MM.1S (cell line): ENCODE measurements at regions not wholly inside any gene's neighbourhood (a gene's known extent, or its start where the extent isn't known, plus 50 kb on each side); places are given as distances from the start of the nearest gene placed in this dataset.

Experiments
- DNase-seq: peaks from one replicate; pipeline ENCODE4 v3.0.0-alpha.2; 2015
- H2AFZ ChIP-seq: fragments of 300-600 bp; sonication (generic); 2 replicates; pipeline ENCODE4 v1.6.0; 2016; ENCODE audit warnings: antibody characterized with exemption, low read length
- H3F3A ChIP-seq: fragments of 300-600 bp; sonication (generic); 2 replicates; pipeline ENCODE4 v1.6.1; 2016; ENCODE audit warnings: mild to moderate bottlenecking, antibody characterized with exemption, low read length, moderate library complexity, mixed read lengths; ENCODE audit not compliant: insufficient read depth
- H3K27ac ChIP-seq: fragments of 300-600 bp; sonication (generic); 2 replicates; pipeline ENCODE4 v1.5.1; 2016; ENCODE audit warnings: mild to moderate bottlenecking, low read length
- H3K27me3 ChIP-seq: fragments of 300-600 bp; sonication (generic); replicated peaks from 2 replicates; pipeline ENCODE4 v1.6.0; 2016; ENCODE audit warnings: low read length; ENCODE audit not compliant: insufficient read depth
- H3K36me3 ChIP-seq: fragments of 300-600 bp; sonication (generic); replicated peaks from 2 replicates; pipeline ENCODE4 v1.6.1; 2016; ENCODE audit warnings: mild to moderate bottlenecking, low read length, mixed read lengths; ENCODE audit not compliant: insufficient read depth
- H3K4me1 ChIP-seq: fragments of 300-600 bp; sonication (generic); 2 replicates; pipeline ENCODE4 v1.6.1; 2016; ENCODE audit warnings: low read length, mixed read lengths
- H3K4me2 ChIP-seq: fragments of 300-600 bp; sonication (generic); 2 replicates; pipeline ENCODE4 v1.6.0; 2016; ENCODE audit warnings: low read depth, low read length
- H3K4me3 ChIP-seq: fragments of 300-600 bp; sonication (generic); 2 replicates; pipeline ENCODE4 v1.5.1; 2016; ENCODE audit warnings: low read length, mixed read lengths
- H3K79me2 ChIP-seq: fragments of 300-600 bp; sonication (generic); 2 replicates; pipeline ENCODE4 v1.6.1; 2016; ENCODE audit warnings: mixed run types, low read length, mixed read lengths
- H3K9ac ChIP-seq: fragments of 300-600 bp; sonication (generic); 2 replicates; pipeline ENCODE4 v1.6.1; 2016; ENCODE audit warnings: low read length, mixed read lengths
- H3K9me2 ChIP-seq: fragments of 300-600 bp; sonication (generic); replicated peaks from 2 replicates; pipeline ENCODE4 v1.6.1; 2016; ENCODE audit warnings: mild to moderate bottlenecking, low read length, mixed read lengths; ENCODE audit not compliant: insufficient read depth
- H3K9me3 ChIP-seq: fragments of 300-600 bp; sonication (generic); replicated peaks from 2 replicates; pipeline ENCODE4 v1.6.1; 2016; ENCODE audit warnings: mild to moderate bottlenecking, low read length, mixed read lengths; ENCODE audit not compliant: insufficient read depth
- H4K20me1 ChIP-seq: fragments of 300-600 bp; sonication (generic); 2 replicates; pipeline ENCODE4 v1.6.1; 2016; ENCODE audit warnings: mild to moderate bottlenecking, low read length, moderate library complexity, mixed read lengths; ENCODE audit not compliant: insufficient read depth
- EZH2 ChIP-seq: fragments of 300-600 bp; sonication (generic); optimal IDR thresholded peaks from 2 replicates; pipeline ENCODE3; 2017; ENCODE audit warnings: low read depth, mild to moderate bottlenecking, antibody characterized with exemption, low read length, mixed read lengths
- EZH2phosphoT487 ChIP-seq: fragments of 300-600 bp; sonication (generic); IDR thresholded peaks from 2 replicates; pipeline ENCODE4 v1.6.1; 2018; ENCODE audit warnings: antibody characterized with exemption, low read length
- TF ChIP-seq, protein P1 (sequence below): fragments of 300-600 bp; sonication (generic); IDR thresholded peaks from 2 replicates; pipeline ENCODE4 v1.5.1; 2016; ENCODE audit warnings: antibody characterized with exemption, low read length, mixed read lengths

DNA sequence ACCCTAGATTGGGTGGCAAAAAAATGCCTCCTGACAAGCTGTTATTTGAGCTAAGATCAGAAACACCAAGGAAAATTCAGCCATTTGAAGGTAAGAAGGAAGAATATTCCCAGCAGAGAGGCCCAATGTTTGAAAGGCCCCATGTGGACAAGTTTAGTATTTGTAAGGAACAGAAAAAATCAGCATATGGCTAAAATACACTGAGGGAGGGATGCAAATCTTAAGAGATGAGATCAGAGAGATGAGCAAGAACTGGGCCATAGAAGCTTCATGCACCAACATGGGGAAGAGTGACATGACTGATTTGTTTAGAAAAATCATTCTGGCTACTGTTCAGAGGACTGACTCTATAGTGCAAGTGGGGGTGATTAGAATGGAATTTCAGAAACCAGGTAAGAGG, 496.8 kb upstream of the SOX5 start:
- H3K36me3 ChIP-seq, result no peaks in the 10 kb centered on the region
- H3K9me2 ChIP-seq, result no peaks in the 10 kb centered on the region
- H3K4me1 ChIP-seq, result no peaks in the 10 kb centered on the region
- no peaks in the 10 kb centered on the region for H3K27me3 ChIP-seq
- H2AFZ ChIP-seq, result no peak overlapping the region
- H3F3A ChIP-seq, result no peaks in the 10 kb centered on the region
- no peak overlapping the region for H3K9ac ChIP-seq
- H4K20me1 ChIP-seq, result no peaks in the 10 kb centered on the region
- H3K4me3 ChIP-seq, result no peak overlapping the region
- no peak overlapping the region for H3K27ac ChIP-seq
- no peaks in the 10 kb centered on the region for H3K79me2 ChIP-seq
- no peak for TF ChIP-seq EZH2phosphoT487
- TF ChIP-seq, protein P1, sequence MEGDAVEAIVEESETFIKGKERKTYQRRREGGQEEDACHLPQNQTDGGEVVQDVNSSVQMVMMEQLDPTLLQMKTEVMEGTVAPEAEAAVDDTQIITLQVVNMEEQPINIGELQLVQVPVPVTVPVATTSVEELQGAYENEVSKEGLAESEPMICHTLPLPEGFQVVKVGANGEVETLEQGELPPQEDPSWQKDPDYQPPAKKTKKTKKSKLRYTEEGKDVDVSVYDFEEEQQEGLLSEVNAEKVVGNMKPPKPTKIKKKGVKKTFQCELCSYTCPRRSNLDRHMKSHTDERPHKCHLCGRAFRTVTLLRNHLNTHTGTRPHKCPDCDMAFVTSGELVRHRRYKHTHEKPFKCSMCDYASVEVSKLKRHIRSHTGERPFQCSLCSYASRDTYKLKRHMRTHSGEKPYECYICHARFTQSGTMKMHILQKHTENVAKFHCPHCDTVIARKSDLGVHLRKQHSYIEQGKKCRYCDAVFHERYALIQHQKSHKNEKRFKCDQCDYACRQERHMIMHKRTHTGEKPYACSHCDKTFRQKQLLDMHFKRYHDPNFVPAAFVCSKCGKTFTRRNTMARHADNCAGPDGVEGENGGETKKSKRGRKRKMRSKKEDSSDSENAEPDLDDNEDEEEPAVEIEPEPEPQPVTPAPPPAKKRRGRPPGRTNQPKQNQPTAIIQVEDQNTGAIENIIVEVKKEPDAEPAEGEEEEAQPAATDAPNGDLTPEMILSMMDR, result no peak
- TF ChIP-seq EZH2, result no peak
- DNase-seq, result no peak
- H3K9me3 ChIP-seq, result no peaks in the 10 kb centered on the region
- H3K4me2 ChIP-seq, result no peak overlapping the region

DNA sequence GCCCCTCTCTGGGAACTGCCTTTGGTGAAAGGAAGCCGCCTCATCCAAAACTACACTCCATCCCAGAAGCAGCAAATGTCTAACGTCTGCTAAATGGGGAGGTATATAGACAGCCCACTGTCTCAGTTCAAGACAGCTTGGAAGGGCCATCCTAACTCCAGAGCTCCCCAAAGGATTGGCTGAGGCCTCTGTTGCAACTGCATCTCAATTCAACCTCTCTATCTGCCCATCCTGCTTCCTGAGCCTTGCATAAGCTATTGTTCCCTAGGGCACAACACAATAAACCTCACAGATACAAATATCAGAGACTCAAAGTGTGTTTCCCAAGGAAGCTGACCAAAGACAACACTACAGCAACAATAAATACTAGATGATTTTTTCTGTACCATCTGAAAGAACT, 495.2 kb upstream of the SOX5 start:
- no peaks in the 10 kb centered on the region for H3F3A ChIP-seq
- H3K9me3 ChIP-seq, result no peaks in the 10 kb centered on the region
- no peaks in the 10 kb centered on the region for H3K79me2 ChIP-seq
- no peaks in the 10 kb centered on the region for H3K9me2 ChIP-seq
- no peak overlapping the region for H3K4me3 ChIP-seq
- no peaks in the 10 kb centered on the region for H4K20me1 ChIP-seq
- H3K4me2 ChIP-seq, result no peak overlapping the region
- H2AFZ ChIP-seq, result no peak overlapping the region
- H3K4me1 ChIP-seq, result no peaks in the 10 kb centered on the region
- TF ChIP-seq, protein P1, result no peak
- TF ChIP-seq EZH2phosphoT487 (no peak), EZH2 (no peak)
- no peak for DNase-seq
- no peak overlapping the region for H3K9ac ChIP-seq
- no peak overlapping the region for H3K27ac ChIP-seq
- no peaks in the 10 kb centered on the region for H3K36me3 ChIP-seq
- H3K27me3 ChIP-seq, result no peaks in the 10 kb centered on the region

DNA sequence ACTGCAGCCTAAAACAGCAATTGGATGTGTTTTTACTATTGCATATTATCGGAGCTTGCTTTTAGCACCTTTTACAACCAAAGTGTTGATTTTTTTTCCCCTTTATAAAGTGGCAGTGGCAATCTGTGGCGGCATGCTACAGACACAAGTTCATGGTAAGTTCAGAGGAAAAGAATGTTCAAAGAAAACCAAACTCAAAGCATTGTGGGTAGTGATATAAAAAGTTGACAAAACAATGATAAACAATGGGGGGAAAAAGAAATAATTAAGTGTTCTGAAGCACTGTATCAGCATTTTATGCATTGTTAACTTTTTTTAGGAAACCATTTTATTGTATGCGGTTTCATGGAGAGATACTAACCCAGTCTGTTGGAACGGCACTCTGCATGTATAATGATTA, 492.0 kb upstream of the SOX5 start:
- Histone ChIP-seq H3K27ac (no peak overlapping the region), H3K4me3 (no peak overlapping the region), H3K9me2 (no peaks in the 10 kb centered on the region), H3K36me3 (no peaks in the 10 kb centered on the region), H3K4me2 (no peak overlapping the region), H3K9me3 (no peaks in the 10 kb centered on the region), H3K79me2 (no peaks in the 10 kb centered on the region), H2AFZ (no peak overlapping the region), H3F3A (no peaks in the 10 kb centered on the region), H3K27me3 (no peaks in the 10 kb centered on the region), H3K4me1 (no peaks in the 10 kb centered on the region), H3K9ac (no peak overlapping the region), H4K20me1 (no peaks in the 10 kb centered on the region)
- no peak for DNase-seq
- TF ChIP-seq, protein P1, result no peak
- TF ChIP-seq EZH2, result no peak
- TF ChIP-seq EZH2phosphoT487, result no peak
